Glomerular visceral epithelial cell (primary cell): ENCODE measurements at regions not wholly inside any gene's neighbourhood (a gene's known extent, or its start where the extent isn't known, plus 50 kb on each side); places are given as distances from the start of the nearest gene placed in this dataset.
A peak's percentile ranks its signal among the peaks of the same experiment; 100 is the strongest.
"Not testable (repeated sequence)": the region's sequence is repeated elsewhere in the genome, so short reads cannot be mapped to it uniquely, and the experiment has no call there.

ENCODE experiments used
- DNase-seq: peaks from one replicate; pipeline ENCODE4 v3.0.0-alpha.2; 2016; ENCODE audit errors: extremely low spot score

GRCh38 chr4:137468836-137469235, 63.5 kb downstream of the PCDH18 start:
- no peak for DNase-seq

DNA sequence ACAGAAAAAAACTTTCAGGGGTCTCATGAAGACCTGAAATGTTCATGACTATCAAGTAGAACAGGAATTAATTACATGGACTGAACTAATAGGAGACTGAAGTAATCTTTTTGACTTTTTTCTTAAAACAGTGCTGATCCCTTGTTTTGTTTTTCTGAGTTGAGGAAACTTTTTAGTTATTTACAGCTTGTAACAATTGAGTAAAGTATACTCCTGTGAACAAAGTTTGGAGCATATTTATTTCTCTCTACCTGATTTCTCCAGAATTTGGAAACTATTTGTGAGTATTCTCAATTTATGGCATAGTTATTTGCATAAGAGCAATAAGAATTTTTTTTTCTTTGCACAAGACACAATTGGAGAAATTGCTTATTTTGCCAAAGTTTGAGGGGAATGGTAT, 64.8 kb downstream of the PCDH18 start:
- DNase-seq, result no peak

DNA sequence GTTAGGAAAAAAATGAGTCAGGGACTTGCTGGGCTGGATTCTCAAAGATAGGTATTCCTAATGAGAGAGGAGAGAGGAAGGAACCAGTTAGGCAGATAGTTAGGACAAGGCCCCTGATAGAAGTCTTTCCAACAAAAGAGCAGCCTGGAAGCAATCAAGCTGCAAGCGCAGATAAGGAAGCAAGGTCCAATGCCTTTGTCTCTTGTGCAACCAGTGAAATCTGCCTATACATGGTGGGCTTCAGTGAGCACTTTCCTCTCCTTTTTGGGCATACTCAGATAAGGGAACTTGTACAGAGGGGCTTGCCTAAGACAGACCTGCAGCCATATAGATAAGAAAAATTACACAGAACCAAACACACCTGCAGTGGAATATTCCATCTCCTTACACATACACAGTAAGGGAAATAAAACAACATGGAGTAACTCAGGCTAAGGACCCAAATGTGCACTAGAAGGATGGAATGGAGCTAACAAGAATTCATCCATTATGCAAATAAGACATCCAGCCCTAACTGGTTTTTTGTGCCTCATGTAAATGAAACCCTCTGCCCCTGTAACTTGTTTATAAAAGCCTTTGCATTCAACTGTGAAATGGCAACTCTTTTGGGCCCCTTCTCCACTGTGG, 68.8 kb downstream of the PCDH18 start:
- no peak for DNase-seq

DNA sequence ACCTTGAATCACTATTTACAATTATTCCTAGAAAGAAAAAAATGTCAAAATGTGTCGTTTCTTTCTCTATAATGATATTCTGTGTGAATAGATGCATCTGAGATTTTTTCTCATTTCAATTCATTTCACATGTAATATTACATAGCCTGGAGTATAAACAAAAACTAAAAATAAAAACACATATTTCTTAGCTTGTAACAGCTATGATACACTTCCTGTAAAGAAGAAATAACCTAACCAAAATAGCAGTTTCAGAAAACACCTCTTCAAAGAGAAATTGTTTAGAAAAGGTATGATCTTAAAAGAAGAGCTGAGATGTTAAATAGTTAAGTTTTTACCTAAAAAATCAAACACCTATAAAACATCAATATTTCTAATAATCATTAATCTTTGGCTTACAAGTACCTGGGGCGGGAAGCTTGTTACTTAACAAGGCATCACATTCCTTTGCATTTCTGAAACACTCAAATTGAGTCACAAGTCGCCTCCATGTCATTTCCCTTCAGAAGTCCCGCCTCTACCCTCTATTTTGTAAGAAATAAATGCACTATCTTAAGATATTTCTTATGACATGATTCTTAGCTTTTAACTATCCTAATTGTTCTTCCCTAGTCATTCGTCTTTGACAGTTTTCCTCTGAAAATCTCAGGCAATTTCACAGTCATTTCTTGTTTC, 76.5 kb downstream of the PCDH18 start:
- DNase-seq, result no peak

GRCh38 chr4:137454767-137455166, 77.5 kb downstream of the PCDH18 start:
- no peak for DNase-seq

DNA sequence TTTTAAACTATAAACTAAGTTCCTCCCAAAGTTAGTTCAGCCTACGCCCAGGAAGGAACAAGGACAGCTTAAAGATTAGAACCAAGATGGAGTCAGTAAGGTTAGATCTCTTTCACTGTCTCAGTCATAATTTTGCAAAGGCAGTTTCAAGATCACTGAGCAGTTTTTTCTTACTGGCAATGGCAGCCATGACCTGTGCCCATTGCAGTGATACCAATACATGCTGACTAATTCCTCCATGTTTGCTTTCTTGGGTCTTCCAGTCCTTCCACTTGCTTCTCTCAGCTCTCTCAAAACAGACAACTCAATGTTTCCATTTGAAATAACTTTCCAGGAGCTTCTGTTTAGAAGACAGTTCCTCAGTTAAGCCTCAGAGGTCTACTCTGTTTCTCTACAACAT, 79.5 kb downstream of the PCDH18 start:
- no peak for DNase-seq

- DNase-seq, result no peak
Observed at GRCh38 chr4:137451172-137451825, 81.0 kb downstream of the PCDH18 start.

GRCh38 chr4:137448402-137448801, 83.9 kb downstream of the PCDH18 start:
- DNase-seq, result no peak

DNA sequence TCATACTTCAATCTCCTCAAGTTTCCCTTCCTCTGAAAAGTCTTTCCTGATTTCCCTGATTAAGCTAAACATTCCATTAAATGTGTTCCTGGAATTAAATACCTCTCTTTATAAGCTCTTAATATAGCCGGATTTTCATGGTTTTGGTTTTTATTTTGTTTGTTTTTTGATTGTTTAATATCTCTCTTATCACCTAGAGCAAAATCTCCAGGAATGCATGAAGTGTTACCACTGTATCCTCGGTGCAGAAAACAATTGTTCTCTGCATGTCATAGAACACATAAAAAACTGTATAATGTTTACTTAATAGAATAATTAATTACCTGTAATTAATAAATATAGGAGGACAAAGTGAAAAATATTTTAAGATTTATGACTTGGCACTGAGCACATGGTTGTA, 86.2 kb downstream of the PCDH18 start:
- no peak for DNase-seq

- DNase-seq, result no peak
Observed at GRCh38 chr4:137443031-137443800, 89.1 kb downstream of the PCDH18 start.

DNA sequence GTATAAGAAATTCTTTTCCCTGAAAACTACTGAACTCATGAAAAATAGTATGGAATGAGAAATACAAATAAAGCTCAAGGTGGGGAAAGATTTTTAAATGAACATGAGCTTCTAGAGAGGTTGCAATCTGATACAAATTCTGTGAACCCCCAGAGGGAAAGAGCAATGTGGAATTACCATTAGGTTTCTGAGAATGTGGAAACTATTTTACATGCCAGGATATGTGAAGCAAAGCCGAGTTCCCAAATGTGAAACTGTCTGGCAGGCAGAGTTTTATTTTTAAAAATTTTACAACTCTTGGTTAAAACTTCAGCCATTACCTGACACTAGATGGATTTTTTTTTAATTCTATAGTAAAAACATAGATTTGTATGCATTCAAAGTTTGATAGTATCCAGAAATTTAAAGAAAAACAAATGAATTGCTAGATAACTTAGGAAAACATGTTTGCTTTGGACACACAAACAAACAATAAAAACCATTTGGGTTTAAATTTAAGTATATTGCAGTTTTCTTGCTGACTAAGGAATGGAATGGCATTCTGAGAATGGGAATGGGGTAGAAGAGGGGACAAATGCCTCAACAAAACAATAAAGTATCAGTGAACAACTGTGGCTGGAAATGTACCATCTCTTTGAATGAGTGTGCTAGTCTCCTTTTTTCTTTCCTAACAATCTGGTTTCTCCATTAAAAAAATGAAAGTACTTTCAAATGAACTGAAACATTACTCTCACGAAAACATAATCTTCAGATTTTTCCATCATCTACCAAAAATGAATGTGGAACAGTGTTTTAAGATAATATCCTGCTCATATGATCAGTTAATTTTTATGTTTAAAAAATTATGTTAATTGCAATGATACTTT, 99.6 kb downstream of the PCDH18 start:
- no peak for DNase-seq

DNA sequence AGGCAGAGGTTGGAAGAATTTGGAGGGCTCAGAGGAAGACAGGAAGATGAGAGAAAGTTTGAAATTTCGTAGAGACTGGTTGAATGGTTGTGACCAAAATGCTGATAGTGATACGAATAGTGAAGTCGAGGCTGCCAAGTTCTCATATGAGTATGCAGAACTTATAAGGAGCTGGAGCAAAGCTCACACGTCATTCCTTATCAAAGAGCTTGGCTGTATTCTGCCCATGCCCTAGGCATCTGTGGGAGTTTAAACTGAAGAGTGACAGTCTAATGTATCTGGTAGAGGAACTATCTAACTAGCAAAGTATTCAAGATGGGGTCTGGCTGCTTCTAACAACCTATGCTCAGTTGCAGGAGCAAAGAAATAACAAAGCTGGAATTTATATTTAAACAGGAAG, 102.1 kb downstream of the PCDH18 start:
- DNase-seq, result no peak

- no peak for DNase-seq
Observed at GRCh38 chr4:137427411-137427810, 104.9 kb downstream of the PCDH18 start.

GRCh38 chr4:137425281-137425680, 107.0 kb downstream of the PCDH18 start:
- DNase-seq, result no peak

GRCh38 chr4:137422666-137423065, 109.6 kb downstream of the PCDH18 start:
- no peak for DNase-seq

GRCh38 chr4:137421796-137422195, 110.5 kb downstream of the PCDH18 start:
- DNase-seq, result peak; percentile 41

DNA sequence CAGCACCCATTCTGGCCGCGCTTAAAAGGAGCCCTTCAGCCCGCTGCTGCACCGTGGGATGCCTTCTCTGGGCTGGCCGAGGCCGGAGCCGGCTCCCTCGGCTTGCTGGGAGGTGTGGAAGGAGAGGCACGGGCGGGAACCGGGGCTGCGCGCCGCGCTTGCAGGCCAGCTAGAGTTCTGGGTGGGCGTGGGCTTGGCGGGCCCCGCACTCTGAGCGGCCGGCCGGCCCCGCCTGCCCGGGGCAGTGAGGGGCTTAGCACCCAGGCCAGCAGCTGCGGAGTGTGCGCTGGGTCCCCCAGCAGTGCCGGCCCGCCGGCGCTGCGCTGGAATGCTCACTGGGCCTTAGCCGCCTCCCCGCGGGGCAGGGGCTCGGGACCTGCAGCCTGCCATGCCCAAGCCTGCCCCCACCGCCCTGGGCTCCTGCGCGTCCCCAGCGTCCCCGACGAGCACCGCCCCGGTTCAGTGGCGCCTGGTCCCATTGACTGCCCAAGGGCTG, 111.3 kb downstream of the PCDH18 start:
- DNase-seq, result no peak

- no peak for DNase-seq
Observed at GRCh38 chr4:137417676-137418075, 114.6 kb downstream of the PCDH18 start.

DNA sequence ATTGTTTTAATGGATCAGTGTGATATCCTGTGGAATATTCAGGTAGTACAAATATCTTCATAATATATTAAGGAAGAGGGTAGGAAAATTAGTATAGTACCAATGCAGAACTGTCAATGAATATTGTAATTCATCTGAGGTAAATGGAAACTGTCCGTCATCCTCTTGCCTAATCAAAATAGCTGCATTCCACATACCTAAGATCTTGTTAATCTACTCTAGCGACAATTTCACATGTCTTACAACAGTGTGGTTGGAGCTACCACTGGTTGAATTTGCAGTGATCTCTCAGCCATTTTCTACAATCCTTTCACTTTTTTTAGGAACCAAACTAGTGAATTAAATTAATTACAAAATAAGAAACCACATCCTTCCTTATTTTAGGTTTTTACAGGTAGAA, 117.5 kb downstream of the PCDH18 start:
- DNase-seq, result no peak

GRCh38 chr4:137408527-137409177, 123.6 kb downstream of the PCDH18 start:
- no peak for DNase-seq

DNA sequence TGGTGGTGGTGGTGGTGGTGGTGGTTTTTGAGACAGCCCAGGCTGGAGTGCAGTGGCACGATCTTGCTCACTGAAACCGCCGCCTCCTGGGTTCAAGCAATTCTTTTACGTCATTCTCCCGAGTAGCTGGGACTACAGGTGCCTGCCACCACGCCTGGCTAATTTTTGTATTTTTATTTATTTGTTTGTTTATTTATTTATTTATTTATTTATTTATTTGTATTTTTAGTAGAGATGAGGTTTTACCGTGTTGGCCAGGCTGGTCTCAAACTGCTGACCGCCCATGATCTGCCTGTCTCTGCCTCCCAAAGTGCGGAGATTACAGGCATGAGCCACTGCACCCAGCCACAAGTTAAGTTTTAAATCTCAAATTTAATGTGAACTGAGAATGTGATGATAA, 126.5 kb downstream of the PCDH18 start:
- not testable (repeated sequence) for DNase-seq
